GM19035 (cell line): ENCODE measurements at regions not wholly inside any gene's neighbourhood (a gene's known extent, or its start where the extent isn't known, plus 50 kb on each side); places are given as distances from the start of the nearest gene placed in this dataset.
"Not testable (repeated sequence)": the region's sequence is repeated elsewhere in the genome, so short reads cannot be mapped to it uniquely, and the experiment has no call there.

ENCODE experiments used
- ATAC-seq: cut with Tn5 transposase; IDR thresholded peaks from one replicate; pipeline ENCODE4 v1.9.1; 2021; ENCODE audit not compliant: unreplicated experiment

DNA sequence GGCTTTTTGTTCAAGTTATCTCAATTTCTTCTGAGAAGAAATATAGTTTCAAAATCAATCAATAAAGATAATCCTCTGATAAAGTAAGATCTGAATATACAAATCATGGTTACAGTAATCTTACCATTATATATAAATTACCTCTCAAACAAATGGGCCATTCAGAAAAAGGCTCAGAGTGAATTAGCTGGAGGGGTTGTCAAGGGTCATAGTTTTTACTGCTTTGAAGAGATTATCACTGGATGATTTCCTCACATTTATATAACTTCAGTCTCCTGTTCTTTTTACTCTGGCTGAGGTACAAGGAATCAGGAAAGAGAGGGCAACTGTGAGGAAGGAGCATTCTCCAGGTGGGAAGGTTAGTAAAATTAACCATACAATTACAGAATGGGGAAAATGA, 148.6 kb upstream of the ELL2 start:
- ATAC-seq = no peak

DNA sequence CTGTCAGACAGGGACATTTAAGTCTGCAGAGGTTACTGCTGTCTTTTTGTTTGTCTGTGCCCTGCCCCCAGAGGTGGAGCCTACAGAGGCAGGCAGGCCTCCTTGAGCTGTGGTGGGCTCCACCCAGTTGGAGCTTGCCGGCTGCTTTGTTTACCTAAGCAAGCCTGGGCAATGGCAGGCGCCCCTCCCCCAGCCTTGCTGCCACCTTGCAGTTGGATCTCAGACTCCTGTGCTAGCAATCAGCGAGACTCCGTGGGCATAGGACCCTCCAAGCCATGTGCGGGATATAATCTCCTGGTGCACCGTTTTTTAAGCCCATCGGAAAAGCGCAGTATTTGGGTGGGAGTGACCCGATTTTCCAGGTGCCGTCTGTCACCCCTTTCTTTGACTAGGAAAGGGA, 147.0 kb upstream of the ELL2 start:
- ATAC-seq = not testable (repeated sequence)

DNA sequence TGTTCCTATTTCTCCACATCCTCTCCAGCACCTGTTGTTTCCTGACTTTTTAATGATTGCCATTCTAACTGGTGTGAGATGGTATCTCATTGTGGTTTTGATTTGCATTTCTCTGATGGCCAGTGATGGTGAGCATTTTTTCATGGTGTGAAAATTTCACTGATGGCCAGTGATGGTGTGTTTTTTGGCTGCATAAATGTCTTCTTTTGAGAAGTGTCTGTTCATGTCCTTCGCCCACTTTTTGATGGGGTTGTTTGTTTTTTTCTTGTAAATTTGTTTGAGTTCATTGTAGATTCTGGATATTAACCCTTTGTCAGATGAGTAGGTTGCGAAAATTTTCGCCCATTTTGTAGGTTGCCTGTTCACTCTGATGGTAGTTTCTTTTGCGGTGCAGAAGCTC, 142.2 kb upstream of the ELL2 start:
- not testable (repeated sequence) for ATAC-seq

DNA sequence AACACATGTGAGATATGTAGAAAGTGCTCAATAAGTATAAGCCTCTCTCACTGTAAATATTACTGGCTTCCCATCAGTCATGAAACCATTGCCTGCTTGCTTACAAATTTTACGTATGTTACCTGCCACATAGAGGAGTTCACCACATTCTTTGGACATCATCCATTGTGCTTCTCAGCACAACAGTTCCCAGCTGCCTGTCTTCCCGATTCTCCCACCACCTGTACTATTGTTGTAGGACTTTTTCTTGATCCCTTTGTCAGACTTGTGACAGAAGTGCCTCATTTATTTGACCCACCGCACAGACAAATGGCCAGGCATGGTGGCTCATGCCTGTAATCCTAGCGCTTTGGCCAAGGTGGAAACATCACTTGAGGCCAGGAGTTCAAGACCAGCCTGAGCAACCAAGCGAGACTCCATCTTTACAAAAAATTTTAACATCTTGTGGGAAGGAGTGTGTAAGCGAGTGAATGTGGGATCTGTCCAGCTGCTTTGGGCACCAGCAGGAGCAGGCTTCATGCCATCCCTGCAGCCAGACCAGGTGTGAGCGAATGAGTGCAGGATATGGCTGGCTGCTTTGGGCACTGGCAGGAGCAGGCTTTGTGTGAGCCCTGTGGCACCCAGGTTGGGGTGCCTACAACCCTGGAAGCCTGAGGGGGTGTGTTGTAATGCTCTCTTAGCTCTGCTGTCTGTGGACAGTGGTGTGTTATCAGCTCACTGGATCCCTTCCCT, 139.9 kb upstream of the ELL2 start:
- no peak for ATAC-seq

DNA sequence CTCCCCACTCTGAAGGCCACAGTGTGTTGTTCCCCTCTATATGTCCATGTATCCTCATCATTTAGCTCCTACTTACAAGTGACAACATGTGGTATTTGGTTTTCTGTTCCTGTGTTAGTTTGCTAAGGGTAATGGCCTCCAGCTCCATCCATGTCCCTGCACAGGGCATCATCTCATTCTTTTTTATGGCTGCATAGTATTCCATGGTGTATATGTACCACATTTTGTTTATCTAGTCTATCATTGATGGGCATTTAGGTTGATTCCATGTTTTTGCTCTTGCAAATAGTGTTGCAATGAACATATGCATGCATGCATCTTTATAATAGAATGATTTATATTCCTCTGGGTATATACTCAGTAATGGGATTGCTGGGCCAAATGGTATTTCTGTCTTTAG, 135.8 kb upstream of the ELL2 start:
- not testable (repeated sequence) for ATAC-seq

DNA sequence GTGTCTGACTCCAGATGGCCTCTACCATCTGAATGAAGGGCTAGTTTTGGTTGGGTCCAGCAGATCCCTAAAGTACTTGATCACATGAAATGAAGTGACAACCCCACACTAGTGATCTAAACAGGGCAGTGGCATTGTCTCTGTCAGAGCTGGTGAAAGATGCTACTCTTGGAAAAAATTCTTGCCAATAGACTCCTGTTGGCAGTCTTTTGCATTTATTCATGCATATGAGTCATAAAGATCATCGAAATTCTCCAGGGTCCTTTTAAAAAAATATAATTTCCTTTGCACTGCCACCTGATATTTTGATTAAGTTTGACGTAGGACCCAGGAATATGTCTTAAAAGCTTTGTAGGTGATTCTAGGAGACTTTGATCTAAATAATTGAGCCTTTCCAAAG, 135.1 kb upstream of the ELL2 start:
- no peak for ATAC-seq

DNA sequence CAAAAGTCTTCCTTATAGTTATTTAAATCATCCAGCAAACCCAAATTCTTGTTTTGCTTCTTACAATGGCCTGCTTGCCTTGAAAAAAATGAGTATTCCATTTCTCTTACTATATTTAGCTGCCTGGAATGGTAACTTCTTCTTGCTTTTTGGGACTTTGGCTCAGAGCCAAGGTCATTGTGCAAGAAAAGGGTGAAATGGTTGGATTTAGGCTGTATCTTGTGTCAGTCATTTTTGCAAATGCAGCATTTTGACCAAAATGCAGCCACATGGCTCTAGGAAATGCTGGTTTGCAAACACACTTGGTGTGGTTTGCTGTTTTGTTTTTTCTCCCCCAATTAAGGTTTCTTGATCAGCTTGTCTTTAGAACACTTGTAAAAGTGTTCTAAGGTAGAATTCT, 133.3 kb upstream of the ELL2 start:
- no peak for ATAC-seq

DNA sequence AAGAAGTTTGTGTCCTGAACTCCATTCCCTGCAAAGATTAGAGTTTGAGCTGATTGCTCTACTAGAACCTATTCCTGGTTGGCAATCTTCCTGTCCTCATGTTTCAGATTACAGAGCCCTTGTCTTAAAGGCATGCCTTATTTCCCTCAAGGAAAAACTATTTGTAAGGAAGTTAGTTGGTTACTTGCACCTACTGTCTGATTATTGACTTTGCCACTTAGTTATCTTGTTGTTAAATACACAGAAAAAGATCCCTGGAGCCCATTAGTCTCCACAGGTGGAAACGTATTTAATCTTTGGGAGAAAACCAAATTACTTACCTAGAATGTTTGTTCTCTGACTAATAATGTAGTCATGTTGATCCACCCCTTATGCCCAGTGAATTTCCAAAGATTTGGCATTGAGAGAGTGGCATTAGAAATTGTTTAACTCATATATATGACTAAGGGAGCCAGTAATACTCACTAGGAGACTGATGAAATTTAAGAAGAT, 132.3 kb upstream of the ELL2 start:
- no peak for ATAC-seq

DNA sequence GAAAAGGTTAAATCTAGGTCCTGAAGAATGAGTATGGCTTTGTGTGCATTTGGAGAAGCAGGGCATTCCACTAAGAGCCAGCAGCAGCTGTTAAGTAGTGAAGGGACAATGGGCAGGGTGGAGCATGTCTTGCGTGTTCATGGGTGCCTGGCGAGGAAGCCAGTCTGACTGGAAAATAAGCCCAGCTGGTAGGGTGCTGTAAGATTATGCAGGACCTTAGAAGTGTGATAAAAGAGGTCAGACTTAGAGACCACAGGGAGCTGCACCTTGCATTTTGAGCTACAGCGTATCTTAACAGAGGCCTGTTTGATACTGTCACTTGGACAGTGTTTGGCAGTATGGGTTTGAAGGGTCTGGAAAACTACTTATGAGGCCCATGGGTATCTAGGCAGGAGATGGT, 131.7 kb upstream of the ELL2 start:
- no peak for ATAC-seq

DNA sequence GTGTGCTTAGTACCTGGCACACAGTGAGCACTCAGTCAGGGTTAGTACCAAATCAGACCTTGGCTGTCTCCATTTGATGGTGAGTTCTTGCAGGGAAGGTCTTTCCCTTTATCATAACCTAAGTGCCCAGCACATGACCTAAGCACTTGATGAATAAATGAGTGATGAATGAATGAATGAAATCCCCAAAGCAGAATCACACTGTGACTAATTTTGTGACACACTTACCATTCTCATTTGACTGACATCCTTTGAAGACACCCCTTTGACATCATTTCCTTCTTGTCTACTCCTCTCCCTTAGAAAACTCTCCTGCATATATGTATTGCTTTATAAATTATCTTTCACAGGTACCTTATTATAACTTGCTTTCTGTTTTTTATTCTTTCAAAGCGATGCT, 130.2 kb upstream of the ELL2 start:
- no peak for ATAC-seq

DNA sequence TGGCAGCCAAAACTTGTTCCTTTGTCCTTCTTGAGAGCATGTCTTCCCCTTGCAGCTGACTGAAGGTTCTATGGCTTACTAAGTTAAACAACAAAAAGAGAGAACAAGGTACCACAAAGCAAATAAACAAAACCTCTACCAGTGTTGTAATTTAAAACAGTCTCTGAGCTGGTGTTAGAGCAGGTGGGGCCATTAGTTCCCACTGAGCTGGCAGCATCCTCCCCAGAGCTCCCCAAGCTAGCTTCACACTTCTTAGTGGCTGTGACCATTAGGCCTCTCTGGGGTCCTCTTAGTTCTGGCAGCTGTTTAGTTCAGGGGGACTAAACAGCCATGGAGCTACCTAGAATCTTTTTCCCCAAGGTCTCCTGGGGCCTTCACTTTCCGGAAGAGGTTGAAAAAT, 128.6 kb upstream of the ELL2 start:
- no peak for ATAC-seq

DNA sequence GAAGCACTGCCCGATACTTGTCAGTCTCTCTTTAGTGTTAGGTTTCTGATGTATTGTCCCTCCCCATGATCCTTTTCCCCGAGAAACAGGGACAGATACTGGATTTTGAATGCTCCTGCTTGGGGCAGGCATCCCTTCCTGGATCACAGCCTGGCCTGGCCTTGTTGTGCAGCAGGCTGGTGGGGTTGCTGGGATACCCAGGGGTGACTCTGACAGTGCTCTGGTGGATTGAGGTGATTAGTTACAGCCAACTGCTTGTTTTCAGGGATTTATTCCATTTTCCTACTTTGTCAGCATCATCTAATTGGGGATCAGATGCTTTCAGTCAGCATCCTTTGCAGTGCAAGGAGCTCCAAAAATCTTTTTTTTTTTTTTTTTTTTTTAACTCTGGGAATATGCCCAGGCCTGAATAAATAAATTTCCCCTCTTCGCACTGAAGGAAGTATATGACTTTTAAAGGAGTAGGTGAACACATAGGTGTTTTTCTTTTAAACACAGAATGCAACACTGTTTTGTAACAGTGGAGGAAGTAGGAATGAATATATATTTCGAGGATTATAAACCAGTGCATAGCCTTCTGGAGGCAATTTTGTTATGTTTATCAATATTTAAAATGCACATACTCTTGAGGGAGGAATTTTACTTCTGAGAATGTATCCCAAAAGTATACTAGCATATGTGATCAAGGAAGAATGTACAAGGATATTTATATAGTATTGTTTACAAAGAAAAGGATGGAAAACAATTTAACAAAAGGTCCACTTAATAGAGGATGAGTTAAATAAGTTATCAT, 127.3 kb upstream of the ELL2 start:
- ATAC-seq = no peak

DNA sequence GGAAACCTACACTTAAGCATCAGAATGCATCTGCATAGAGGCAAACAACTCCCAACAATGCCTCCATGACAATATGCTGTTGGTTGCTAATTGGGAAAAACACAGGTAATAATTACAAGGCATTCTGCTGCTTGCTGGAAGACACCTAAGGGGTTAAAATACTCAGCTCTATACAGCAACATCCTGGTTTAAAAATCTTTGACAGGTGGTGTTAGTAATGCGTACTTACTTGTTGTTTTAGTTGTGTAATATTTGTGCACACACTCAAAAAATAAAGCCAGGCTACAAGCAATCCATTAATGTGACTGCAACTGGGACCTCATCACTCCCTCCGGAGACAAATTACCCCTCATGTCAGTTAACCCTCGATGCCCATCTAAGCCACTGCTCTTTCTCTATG, 126.3 kb upstream of the ELL2 start:
- no peak for ATAC-seq

DNA sequence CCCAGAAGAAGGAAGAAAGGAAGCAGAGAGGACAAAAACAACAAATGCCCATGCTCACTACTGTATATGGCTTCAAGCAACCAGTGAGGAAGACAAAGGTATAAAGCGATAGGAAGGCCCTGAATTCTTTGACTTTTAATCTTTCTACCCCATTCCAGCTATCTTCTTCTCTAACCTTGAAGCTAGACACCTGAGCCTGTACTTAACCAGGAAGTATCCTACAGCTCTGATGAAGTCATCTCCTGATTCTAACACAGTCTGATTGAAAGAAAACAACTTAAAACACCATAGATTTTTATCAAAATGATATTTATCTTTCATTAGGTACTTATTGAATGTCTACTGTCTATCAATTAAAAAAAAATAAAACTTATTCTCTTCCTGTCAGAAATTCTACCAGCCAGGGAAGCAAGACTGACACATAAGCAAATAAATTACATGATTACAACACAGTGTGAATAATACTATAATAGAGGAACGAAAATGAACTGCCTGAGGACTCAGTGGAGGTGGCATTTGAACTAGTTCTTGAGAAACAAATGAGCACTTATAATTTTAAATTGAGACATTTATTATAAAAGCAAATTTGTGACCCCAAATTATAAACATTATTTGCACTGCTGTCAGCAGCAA, 123.3 kb upstream of the ELL2 start:
- no peak for ATAC-seq

DNA sequence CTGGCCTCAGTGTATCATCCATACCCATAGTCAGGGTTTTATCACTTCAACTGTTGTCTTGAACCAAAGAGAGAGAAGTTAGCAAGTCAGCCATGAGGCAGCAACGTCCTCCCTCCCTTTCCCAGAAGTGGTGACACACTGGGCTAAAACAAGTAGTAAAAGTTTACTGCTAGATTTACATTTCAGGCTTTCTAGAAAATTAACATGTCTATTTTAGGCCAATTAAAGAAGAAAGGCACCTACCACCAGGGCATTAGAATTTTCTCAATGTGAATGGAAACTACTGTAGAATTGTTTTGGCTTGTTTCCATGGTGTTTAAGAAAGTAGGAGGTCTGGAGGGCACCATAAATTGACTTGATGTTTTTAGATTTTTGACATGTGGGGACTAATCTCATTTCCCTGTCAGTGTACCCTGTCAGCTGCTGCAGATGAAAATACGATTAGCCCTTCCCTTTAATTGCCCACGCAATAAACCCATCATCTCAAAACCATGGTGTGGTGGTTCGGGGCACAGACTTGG, 121.8 kb upstream of the ELL2 start:
- ATAC-seq = no peak

DNA sequence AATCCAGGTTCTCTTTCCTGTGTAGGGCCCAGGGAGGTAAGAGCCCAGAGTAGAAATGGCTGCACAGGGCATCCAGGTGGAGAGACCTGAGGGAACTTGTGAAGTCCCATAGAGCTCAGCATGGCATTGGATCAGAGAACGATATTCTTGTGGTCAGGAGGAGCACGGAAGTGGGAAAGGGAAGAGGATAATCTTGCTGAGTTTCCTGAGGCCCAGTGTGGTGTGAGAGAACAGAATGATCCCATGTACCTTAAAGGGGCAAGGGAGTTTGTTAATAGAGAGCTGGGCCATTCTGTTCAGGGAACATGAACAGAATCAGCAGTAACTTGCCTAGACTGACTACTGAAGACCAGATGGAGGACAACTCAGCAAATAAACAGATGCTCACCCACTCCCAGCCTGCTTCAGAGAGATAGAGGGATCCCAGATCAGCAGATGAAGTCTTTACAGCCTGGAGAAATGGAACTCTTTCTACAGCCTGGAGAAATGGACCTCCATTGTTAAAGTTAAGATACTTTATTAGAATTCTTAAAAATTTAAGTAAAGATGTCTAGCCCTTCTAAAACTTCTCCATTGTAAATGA, 119.7 kb upstream of the ELL2 start:
- ATAC-seq = no peak

DNA sequence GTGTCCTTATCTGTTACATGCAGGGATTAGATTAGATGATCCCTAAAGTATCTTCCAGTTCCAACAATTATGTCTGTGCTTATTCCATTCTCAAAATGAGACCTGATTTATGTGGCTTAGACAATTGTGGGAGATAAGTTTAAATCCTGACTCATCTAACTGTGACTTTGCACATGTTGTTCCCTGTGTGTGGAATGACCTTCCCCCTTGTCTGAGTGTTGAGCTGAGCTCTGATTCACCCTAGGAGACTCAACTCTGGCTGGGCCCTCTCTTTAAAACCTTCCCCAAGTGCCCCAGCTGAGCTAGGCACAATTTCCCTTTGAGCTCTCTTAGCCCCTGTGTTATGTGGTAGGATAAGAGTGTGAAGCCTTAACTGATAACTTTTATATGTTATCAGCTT, 118.9 kb upstream of the ELL2 start:
- ATAC-seq = no peak

DNA sequence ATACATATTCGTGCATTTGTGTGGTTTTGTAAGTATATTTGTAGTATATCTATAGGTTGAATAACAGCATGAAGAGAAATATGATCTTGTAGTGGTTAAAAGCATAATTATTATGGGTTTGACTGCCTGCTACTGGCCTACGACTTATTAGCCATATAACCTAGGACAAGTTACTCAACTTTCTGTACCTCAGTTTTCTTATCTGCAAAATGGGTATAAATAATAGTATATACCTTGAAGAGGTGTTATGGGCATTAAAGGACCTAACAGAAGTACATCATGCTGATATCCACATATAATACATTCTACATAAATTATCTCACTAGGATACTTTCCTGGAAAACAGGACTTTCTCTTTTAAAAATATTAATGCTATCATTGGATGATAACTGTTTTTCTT, 118.3 kb upstream of the ELL2 start:
- ATAC-seq = no peak

DNA sequence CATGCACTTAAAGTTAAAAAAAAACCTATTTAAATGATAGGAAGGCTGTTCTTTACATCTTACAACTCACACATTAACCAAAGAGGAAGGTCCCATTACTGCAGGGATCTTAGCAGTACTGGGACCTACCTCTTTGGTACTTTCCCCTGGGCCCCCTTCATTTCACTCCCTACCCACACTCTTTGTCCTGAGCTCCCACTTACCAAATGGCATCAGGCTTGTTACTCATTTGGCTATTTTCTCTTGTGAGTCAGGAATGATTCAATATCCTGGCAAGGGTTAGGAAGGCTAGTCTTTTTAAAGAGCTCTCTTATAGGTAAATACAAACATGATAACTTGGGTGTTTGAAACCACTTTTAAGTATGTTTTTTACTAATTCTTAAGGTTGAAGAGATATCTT, 117.4 kb upstream of the ELL2 start:
- ATAC-seq = no peak

DNA sequence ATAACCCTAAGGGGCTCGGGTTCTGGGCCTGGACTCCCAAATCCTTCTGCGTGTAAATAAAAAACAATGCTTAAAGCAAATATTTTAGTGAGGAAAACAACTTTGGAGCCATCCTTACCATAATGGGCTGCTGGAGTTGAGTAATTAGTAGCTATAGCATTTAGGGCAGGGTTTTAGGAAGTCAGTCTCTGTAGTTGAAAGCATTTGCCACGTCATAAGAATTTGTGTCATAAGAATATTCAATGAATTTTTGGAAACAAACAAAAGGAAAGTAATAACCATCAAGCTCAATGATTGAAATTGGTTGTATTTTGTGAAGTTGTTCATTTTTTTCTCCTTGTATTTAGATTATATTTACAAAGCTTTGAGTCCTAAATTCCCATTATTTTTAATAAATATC, 114.8 kb upstream of the ELL2 start:
- no peak for ATAC-seq

DNA sequence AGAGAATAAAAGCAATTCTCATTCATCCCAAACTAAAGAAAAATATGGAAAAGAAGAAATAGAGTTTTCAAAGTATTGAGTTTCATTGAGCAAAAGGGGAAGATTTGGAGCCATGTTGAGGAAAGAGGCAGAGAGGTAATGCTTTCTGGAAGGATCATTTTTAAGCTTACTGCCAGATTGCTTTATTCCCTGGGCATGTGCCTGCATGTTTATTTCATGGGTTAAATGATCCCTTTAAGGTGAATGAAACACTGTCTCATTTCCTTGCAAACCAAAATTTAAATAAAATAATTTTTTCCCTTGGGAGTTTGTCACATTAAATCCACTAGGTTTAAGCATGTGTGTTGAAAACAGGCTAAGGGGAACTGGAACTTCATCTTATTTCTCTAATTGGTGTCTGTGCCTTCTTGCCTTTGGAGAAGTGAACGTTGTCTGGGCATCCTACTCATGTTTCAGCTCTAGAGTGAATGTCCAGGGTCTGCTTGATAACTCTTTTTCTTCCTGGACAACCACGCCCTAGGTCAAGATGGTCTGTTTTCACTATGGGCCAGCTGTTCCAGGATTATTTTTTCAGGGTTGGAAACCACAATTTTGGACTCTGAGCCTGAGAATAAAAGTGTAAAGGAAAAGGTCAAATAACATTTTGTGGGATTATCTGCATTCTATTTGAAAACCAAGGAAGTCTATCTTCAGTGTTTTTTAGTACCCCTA, 114.1 kb upstream of the ELL2 start:
- ATAC-seq = no peak
